ENCODE measurements at regions not wholly inside any gene's neighbourhood (a gene's known extent, or its start where the extent isn't known, plus 50 kb on each side); places are given as distances from the start of the nearest gene placed in this dataset.

GRCh38 chr5:102623329-102624065, 124.7 kb upstream of the SLCO6A1 start:
- DNase-seq (no peak), ATAC-seq (no peak)
- no peak for TF ChIP-seq CTCF (IDR thresholded peaks at IDR 0.05)

GRCh38 chr5:102624405-102624804, 125.6 kb upstream of the SLCO6A1 start:
- no peaks in the 10 kb centered on the region for H3K9me3 ChIP-seq
- no peak for ATAC-seq

More at GRCh38 chr5:102623329-102624065, 124.7 kb upstream of the SLCO6A1 start:
- 61 to 72% methylated on average over 4 of the region's 4 CpGs for WGBS, 2 donors
- Histone ChIP-seq H3K4me3 (no peak overlapping the region), H3K27ac (no peak overlapping the region), H3K27me3 (no peaks in the 10 kb centered on the region), H3K9me3 (no peaks in the 10 kb centered on the region), H3K36me3 (no peaks in the 10 kb centered on the region), H3K4me1 (no peaks in the 10 kb centered on the region)
- FAIRE-seq: no peak
- intact Hi-C loops (cut with DNase I): no loop called here

GRCh38 chr5:102625468-102625867, 126.7 kb upstream of the SLCO6A1 start:
- no peaks in the 10 kb centered on the region for H3K4me1 ChIP-seq
- H3K36me3 ChIP-seq: no peaks in the 10 kb centered on the region
- H3K9me3 ChIP-seq: no peaks in the 10 kb centered on the region
- no peak overlapping the region for H3K27ac ChIP-seq
- ATAC-seq: no peak
- intact Hi-C loops (cut with DNase I): no loop called here
- H3K27me3 ChIP-seq: no peaks in the 10 kb centered on the region
- no peak for DNase-seq
- TF ChIP-seq CTCF (IDR thresholded peaks at IDR 0.05): no peak
- no peak overlapping the region for H3K4me3 ChIP-seq
- FAIRE-seq: peak; percentile 75

More at GRCh38 chr5:102624405-102624804, 125.6 kb upstream of the SLCO6A1 start:
- Histone ChIP-seq H3K36me3 (no peaks in the 10 kb centered on the region), H3K4me1 (no peaks in the 10 kb centered on the region), H3K4me3 (no peak overlapping the region), H3K27me3 (no peaks in the 10 kb centered on the region), H3K27ac (no peak overlapping the region)
- DNase-seq: no peak
- intact Hi-C loops (cut with DNase I): no loop called here
- no peak for TF ChIP-seq CTCF (IDR thresholded peaks at IDR 0.05)
- 52 to 57% methylated on average over 6 of the region's 6 CpGs for WGBS, 2 donors
- no peak for FAIRE-seq

- 75% methylated on average over 3 of the region's 3 CpGs for WGBS, 2 donors
- Histone ChIP-seq H3K9me3 (no peaks in the 10 kb centered on the region), H3K4me1 (no peaks in the 10 kb centered on the region), H3K36me3 (no peaks in the 10 kb centered on the region), H3K4me3 (no peak overlapping the region), H3K27ac (no peak overlapping the region), H3K27me3 (no peaks in the 10 kb centered on the region)
- TF ChIP-seq CTCF (IDR thresholded peaks at IDR 0.05): no peak
- no peak for FAIRE-seq
- no peak for ATAC-seq
- no peak for DNase-seq
- intact Hi-C loops (cut with DNase I): no loop called here
Observed at GRCh38 chr5:102625928-102626327, 127.1 kb upstream of the SLCO6A1 start.

- H3K9me3 ChIP-seq: no peaks in the 10 kb centered on the region
- H3K36me3 ChIP-seq: no peaks in the 10 kb centered on the region
- ATAC-seq: no peak
- TF ChIP-seq CTCF (IDR thresholded peaks at IDR 0.05): no peak
- no peak overlapping the region for H3K27ac ChIP-seq
- DNase-seq: no peak
- intact Hi-C loops (cut with DNase I): no loop called here
- no peaks in the 10 kb centered on the region for H3K27me3 ChIP-seq
- no peak overlapping the region for H3K4me3 ChIP-seq
- no peak for FAIRE-seq
- H3K4me1 ChIP-seq: no peaks in the 10 kb centered on the region
Observed at GRCh38 chr5:102627315-102627714, 127.8 kb upstream of the PAM start.

Data from pancreas (tissue), 10 donors.